DND-41 (cell line): ENCODE measurements at regions not wholly inside any gene's neighbourhood (a gene's known extent, or its start where the extent isn't known, plus 50 kb on each side); places are given as distances from the start of the nearest gene placed in this dataset.

Experiments used
- EZH2 ChIP-seq: IDR thresholded peaks from 3 replicates; pipeline ENCODE4 v1.6.1; 2012; ENCODE audit warnings: borderline replicate concordance, low read depth, mild to moderate bottlenecking, moderate library complexity, low read length, inconsistent platforms; ENCODE audit not compliant: severe bottlenecking
- TF ChIP-seq, protein P1 (sequence below): IDR thresholded peaks from 2 replicates; pipeline ENCODE4 v1.5.1; 2012; ENCODE audit warnings: borderline replicate concordance, low read length, moderate library complexity, mild to moderate bottlenecking; ENCODE audit not compliant: poor library complexity, severe bottlenecking; ENCODE audit errors: extremely low read depth

DNA sequence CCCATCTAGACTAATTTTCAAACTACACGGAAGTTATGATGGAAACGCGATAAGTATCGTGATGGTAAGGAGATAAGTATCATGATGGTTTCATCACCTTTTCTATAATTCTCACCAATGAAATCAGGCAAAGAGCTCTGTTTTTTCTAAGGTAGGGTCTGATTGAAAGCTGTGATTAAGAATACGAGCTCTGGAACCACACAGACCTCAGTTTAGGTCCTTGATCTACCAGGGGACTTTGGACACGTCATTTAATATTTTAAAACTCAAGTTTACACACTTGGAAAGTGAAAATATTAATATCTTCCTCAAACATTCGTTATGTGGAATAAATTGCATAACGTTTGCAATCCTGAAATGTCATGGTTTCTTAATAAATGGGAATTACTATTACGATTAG lies 538.2 kb upstream of the CELF2 start:
- TF ChIP-seq, protein P1, sequence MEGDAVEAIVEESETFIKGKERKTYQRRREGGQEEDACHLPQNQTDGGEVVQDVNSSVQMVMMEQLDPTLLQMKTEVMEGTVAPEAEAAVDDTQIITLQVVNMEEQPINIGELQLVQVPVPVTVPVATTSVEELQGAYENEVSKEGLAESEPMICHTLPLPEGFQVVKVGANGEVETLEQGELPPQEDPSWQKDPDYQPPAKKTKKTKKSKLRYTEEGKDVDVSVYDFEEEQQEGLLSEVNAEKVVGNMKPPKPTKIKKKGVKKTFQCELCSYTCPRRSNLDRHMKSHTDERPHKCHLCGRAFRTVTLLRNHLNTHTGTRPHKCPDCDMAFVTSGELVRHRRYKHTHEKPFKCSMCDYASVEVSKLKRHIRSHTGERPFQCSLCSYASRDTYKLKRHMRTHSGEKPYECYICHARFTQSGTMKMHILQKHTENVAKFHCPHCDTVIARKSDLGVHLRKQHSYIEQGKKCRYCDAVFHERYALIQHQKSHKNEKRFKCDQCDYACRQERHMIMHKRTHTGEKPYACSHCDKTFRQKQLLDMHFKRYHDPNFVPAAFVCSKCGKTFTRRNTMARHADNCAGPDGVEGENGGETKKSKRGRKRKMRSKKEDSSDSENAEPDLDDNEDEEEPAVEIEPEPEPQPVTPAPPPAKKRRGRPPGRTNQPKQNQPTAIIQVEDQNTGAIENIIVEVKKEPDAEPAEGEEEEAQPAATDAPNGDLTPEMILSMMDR: no peak
- no peak for TF ChIP-seq EZH2
